HG02571 (cell line): ENCODE measurements at regions not wholly inside any gene's neighbourhood (a gene's known extent, or its start where the extent isn't known, plus 50 kb on each side); places are given as distances from the start of the nearest gene placed in this dataset.
"Not testable (repeated sequence)": the region's sequence is repeated elsewhere in the genome, so short reads cannot be mapped to it uniquely, and the experiment has no call there.

Source experiments
- ATAC-seq: cut with Tn5 transposase; IDR thresholded peaks from one replicate; pipeline ENCODE4 v1.9.1; 2021; ENCODE audit warnings: mild to moderate bottlenecking, moderate library complexity; ENCODE audit not compliant: unreplicated experiment

DNA sequence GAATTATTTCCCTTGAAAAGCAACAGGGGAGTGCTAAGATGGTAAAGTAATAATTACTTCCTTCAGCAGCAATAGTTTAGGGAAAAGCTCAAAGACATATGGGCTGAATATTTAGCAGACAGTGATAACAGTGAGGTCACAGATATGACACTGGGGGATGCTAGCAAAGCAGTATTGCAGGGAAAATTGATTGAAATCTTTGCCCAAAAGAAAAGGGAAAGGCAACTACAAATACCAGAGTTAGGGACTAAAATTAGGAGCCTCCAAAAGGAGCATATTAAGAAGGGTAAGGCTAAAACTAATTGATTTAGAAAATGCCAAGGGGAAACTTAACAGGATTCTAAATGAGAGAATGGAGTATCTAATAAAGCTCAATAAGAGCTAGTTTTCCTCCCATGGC, 1191.3 kb upstream of the TENM3 start:
- ATAC-seq, result no peak

DNA sequence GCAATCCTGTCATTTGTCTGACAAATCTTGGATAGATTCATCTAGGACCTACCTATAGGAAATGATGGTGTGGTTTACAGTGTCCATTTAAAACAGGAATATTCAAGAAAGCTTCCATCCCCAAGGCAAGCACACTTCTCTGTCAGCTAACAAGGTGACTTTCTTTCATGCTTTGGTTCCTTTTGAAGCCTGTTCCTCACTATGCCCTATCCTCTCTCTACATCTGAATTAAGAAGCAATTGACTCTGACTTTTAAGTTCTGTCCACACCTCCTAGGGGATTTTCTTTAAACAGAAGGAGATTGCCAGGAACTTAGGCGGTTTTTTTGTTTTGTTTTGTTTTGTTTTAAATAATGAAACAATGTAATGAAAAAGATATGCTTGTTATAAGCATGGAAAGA, 1181.4 kb upstream of the TENM3 start:
- no peak for ATAC-seq

DNA sequence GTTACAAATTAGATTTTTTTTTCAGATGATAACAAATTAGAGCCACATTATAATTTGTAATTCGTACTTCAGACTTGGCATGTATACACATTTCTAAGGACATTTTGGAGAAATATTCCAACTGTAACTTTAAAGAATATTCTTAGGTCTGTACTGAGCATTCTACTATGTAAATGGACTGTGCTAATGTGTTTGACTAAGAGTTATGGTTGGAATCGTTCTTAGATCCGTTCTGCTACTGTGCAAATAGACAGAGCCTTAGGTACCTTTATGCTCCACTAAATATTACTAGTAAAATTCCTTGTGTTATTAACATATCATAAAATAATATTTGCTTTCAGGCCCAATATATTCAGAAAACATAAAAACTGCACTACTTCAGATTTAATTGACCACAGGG, 1180.0 kb upstream of the TENM3 start:
- no peak for ATAC-seq

DNA sequence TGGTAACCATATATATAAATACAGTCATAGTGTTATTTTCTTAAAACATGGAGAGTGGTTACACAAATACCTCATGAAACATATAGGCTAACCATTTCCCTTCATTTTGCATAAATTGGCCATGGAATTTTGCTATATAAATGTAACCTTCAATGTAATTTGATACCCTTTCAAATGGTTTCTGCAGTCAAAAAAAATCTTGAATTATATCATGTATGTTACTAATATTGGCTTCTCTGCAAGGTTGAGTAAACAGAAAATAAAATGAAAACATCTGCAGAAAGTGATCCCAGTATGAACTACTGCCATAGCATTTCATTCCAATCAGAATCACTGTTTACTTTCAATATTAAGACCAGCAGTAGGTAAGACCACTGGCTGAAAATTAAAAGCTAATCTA, 1165.9 kb upstream of the TENM3 start:
- no peak for ATAC-seq

DNA sequence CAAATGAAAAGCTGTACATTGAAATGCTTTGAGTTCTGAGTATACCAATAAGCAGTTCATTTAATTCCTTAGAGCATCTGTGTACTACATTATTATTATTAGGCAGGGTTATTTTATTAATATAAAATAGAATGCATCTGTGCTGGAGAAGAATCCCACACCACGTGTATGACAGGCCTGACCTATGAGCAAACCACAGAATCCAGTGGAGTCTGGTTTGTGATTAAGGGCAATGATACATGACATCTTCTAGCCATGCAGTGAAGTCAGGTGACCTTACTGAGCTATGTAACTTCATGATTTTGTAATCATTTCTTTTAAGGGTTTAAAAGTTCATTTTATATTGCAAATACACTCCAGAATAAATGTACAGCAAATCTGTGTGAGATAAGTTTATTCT, 1165.0 kb upstream of the TENM3 start:
- no peak for ATAC-seq

DNA sequence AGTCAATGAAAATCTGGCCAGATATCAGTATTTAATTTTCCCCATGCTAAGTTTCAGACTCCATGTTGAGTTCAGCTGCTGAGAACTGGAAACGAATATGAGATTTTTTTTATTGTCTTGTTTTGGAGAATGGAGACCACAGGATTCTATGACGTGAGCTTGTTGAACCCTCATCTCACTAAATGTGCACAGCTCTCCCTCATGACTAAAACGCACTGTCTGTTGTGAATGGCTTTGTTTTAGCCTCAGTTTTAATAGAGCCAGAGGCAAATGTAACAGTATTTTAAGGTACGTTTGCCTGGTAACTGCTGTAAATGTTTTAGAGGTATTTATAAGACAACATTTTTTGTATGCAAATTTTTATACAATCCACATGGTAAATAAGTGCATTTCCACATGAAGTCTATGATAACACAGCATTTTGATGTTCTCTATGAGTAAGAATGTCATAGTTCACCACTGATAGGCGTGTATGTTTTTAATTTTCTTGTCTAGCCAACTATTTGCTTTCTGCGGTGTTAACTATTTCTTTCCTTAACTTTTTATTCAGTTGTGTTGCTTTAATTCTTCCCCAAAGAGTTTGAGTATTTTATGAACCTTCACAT, 1159.3 kb upstream of the TENM3 start:
- no peak for ATAC-seq

DNA sequence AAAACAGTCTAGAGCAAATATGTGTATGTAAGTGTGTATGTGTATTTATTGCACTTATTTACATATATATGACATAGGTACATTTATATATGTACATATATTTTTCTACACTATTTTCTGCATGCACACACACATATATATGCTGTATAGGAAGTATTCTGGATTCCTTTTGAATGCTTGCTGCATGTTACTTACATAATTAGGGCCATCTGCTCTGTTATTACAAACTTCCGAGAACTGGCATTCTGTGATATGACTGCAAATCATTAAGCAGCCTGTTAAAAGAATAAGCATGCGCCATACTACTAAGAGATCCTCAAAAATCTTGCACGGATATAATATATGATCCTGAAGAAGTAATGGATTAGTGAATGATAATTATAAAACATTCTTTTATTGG, 1157.6 kb upstream of the TENM3 start:
- ATAC-seq, result no peak

DNA sequence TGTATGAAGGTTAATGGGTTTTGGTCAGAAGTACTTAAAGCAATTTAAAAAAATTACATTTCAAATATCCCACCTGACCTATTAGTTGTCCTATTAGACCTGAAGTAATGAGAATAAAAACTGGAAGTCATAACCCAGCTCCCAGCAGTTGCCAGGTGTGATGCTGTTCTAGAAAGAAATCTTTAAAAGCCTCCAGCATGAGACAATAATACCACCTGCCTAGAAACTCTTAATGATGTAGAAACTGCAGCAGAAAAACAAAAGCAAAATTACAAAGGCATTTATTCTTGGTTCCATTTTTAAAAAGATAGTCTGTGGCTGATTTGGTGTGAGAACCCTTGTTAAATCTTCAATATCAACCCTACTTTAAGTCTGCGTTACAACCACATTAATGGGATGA, 1137.7 kb upstream of the TENM3 start:
- no peak for ATAC-seq

DNA sequence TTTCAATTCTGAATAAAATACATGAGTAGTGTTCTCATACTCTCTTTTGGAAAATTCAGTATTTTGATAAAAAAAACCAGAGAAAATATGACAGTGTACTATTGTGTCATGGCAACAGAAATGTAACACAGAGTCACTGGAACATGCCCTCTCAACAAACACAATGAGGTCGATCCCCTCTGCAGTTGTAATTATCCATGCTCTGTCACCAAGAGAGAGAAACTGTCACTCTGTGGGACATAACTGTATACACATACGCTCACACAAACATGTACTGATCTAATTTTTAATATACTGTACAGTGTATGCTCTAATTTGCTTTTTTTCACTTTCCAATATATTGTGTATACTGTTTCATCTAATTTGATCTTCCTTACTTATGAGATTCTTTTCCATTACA, 1136.8 kb upstream of the TENM3 start:
- ATAC-seq, result no peak

DNA sequence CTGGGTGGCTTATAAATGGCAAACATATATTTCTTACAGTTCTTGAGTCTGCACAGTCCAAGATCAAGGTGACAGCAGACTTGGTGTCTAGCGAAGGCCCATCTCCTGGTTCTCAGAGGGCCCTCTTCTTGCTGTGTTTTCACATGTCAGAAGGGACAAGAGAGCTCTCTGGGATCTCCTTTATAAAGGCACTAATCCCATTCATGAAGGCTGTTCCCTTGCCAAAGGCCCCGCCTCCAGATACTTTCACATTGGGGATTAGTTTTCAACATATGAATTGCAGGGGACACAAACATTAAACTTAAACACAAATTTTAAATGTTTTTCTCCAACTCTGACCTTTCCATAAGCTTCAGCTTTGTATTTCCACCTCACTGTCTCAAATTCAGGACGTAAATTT, 1135.0 kb upstream of the TENM3 start:
- ATAC-seq, result no peak

DNA sequence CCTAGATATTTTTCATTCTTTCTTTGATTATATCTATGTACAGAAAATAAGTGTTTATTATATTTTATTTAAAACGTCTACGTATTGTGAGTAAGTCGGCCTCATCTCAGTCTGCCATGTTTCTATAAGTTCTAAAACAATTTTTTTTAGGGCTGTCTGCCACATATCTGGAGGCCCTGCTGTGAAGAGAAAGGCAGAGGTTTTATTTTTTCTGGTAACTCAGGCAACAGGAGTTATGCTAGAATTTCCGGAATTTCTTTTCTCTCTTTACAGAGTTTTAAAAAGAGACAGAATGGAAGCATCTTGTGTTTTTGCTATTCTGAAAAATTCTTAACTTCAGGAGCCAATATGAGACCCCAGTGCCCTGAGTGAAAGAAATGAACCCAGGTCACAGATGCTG, 1124.0 kb upstream of the TENM3 start:
- ATAC-seq, result no peak

DNA sequence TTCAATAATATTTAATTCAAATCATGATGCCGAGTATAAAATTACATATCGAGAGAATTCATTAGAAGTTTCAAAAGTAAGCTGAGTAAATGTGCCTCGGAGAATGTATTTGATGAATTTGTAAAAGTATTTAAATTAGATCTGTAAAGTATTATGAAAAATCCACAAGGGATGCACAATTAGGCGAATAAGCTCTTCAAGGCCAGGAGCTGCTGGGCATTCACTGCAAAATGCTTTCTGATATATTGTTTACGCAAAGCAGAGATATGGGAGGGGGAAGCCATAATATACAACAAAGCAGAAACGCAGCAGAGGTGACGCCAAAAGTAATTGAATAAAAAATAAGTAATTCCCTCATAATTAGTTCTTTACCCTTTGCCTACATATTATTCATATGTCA, 1121.5 kb upstream of the TENM3 start:
- ATAC-seq, result no peak

DNA sequence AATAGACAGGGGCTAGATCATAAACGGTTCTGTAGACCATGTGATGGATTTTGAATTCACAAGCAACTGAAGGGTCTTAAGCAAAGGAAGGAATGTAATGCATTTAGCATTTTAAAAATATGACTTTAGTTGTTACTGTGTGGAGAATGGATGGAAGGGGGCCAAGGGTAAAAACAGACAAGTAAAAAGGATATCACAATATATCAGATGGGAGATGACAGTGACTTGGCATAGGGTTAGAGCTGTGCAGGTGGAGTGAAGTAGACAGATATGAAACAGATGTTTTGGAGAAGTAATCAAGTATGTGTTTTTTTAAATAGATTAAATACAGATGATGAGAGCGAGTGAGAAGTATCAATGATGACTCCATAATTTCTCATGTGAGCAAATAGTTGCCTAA, 1116.0 kb upstream of the TENM3 start:
- ATAC-seq, result no peak

DNA sequence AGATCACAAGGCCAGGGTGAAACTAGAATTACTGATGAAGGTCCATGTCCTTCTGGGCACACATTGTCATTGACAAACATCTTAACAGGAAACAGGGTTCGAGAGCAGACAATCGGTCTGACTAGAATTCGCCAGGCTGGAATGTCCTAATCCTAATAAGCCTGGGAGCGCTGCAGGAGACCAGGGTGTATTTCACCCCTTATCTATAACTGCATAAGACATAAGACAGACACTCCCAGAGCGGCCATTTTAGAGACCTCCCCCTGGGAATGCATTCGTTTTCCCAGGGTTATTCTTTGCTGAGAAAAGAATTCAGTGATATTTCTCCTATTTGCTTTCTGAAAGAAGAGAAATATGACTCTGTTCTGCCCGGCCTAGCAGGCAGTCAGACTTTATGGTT, 1112.9 kb upstream of the TENM3 start:
- not testable (repeated sequence) for ATAC-seq

DNA sequence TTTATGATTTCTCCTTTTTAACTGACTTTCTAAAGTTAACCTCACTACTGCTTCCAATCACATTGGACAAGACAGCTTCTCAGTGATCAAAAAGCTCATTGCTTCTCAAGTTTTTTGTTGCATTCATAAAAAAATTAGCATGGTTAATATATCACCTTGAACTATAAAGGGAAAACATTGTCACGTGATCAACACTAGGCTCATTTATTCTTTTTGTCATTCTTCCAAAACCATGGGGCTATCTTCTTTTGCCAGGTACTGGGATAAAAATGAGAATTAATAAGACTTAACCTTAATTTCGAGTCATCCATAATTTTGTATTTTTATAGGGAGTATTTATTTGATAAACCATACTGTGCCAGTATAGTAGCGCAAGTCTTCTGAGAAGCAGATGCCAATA, 1105.9 kb upstream of the TENM3 start:
- no peak for ATAC-seq

DNA sequence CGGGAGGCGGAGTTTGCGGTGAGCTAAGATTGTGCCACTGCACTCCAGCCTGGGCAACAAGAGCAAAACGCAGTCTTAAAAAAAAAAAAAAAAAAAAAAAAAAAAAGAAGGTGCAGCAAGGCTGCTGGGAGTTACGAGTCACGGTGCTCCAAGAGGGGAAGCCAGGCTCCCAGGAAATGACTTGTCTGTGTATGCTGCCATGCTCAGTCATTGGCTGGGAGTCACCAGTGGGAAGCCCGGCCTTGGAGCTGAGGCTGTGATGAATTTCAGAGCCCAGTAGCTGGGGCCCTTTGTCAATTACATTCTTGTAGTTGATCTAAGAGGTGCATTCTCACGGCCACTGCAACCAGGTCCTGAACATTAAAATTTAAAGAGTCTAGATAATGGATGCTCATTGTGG, 1105.1 kb upstream of the TENM3 start:
- no peak for ATAC-seq

DNA sequence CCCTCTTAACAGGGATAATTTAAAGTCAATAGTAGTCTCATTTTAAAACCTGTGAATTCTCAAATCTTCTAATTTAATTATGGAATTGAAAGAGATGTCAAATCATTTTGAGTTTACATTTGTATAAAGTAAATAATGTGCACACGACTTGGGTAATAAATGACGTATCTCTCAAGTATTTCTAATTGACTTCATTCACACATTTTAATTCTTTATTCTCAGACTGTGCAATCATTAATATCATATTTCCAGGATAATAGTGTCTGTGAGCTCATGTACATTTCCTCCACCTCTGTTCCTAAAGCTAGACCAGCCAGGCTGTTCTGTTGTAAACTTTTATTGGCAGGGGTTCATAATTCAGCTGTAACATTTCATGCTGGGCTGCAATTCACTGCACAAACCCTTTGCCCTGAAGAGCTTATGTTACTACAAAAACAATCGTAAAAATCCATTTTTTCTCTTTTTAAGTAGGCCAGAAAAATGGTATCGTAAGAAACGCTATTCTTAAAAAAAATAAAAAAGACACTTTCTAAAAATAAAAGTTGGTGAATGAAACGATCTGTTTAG, 1103.1 kb upstream of the TENM3 start:
- ATAC-seq, result no peak

DNA sequence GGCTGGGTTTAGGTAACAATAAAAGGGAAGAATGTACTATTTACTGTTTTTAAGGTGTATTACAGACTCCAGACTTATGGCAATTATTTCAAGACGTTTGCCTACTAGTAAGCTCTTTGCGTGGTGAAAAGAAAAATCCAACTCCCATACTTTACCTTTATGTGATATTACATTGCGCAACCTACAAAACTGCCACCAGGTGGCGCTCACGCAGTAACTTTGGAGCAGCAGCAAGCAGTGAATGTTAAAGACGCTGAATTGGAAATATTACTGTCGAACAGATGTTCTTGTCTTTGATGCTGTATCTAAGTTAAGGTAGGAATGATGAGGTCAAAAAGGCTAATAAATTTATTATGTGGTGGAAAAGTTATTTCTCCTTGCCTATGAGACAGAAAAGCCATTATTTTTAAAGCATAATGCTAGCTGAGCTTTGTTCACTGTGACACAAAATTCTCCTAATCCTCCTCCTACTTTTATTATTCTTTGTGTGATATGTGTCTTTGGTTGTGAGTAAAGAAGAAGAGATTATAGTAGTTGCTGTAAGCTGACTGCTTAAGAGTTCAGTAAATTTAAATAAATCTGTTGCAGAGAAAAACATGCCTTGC, 1099.8 kb upstream of the TENM3 start:
- ATAC-seq, result peak; percentile 77

DNA sequence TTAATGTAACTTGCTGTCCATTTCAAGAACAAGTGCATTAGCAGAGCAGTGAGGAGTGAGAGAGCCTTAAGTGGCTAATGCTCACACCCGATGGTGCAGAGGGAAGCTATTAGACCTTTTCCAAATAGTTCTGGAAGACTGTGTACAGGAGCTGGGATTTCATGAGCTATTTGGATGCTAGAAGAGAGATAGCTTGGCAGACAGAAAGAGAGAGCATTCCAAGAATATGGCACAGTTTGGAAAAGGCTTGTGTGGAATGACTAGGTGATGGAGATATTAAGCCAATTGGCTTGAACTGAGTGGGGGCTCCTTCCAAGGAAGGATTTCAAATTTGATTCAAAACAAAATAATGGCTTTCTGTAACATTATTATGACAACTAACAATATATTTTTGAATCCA, 1097.2 kb upstream of the TENM3 start:
- ATAC-seq, result no peak

DNA sequence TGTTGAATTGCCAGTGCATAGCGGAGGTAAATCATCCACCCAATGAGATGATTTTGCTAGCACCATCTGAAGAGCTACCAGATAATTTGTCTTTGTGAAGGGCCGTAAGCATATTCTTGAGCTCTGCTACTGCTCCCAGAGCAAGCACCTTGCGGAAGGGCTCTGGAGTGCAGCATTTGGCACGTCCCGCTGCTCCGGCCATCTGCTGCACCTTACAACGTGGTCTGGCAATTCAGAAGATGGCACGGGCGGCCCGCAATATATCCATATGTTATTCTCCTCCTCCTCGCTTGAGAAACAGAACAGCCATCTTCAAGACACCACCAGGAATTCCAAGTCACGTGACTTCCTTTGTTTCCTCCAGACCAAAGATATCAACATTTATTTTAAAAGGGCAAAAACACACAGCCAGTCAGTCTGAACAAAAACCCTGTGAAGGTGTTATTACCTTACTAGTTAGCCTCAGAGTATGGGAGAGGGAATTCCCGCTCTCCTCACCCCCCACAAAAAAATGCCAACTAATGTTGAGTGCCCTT, 1095.7 kb upstream of the TENM3 start:
- ATAC-seq, result no peak

DNA sequence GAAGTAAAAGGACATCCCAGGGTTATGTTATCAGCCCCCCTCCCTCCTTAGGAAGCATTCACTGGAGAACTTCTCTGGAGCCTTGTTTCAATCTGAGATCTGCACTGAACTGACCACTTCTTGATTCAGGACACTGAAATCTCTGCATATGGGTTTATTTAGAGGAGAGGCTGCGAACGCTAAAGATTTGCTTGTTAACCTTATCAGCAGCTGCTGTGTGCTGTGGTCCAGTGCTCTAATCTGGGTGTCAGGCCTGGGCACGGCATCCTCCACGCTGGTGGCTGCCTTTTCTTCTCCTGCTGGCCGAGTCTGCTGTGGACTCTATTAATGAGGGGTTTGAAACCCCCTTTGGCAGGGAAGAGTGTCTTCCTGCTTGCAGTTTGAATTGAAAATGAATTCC, 1094.7 kb upstream of the TENM3 start:
- no peak for ATAC-seq

DNA sequence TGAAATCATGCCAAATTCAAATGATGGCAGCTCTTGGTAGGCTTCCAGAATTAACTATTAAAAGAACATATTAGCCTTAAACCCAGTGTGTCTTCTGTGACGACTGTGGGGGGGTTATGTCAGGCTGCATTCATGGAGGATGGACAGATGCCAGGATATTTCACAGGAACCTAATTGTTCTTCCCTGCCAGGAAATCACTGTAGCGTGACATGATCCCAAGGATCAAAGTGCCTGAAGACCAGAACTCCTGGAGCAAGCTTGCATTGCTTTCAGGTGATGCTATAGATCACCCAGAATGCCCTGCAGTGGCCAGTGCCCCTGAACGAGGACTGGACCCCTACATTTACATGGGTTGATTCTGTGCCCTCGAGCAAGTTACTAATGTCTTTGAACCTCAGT, 1093.0 kb upstream of the TENM3 start:
- no peak for ATAC-seq

DNA sequence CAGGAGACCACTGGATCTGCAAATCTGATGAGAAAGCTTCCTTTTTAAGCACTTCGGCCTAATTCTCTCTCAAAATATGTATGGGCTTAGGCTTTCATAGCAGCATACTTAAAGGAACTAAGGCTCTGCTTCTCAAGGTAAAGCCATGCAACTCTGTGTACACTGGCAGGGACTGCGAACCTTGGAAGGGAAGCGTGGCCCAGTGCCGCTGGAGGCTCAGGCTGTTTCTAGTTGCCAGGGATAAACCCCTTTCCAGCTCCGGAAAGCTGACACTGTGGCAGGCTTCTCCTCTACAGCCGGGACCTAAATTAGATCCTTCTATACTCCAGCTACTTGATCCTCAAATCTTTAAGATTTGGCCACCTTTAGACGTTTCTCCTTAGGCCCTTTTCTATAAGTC, 1091.3 kb upstream of the TENM3 start:
- ATAC-seq, result no peak
